ENCODE measurements at regions not wholly inside any gene's neighbourhood (a gene's known extent, or its start where the extent isn't known, plus 50 kb on each side); places are given as distances from the start of the nearest gene placed in this dataset.

DNA sequence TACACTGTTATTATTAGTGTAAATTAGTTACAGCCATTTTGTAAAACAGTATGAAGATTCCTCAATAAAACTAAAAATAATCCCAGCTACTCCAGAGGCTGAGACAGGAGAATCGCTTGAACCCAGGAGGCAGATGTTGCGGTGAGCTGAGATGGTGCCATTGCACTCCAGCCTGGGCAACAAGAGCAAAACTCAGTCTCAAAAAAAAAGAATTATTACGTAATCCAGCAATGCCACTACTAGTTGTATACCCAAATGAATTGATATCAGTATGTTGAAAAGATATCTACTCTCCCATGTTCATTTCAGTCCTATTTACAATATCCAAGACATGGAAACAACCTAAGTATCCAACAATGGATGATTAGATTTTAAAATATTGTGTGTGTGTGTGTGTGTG lies 313.6 kb downstream of the EPHA4 start:
- no peak for DNase-seq (ENCODE audit: extremely low spot score, unreplicated experiment)
- H3K9me3 Mint-ChIP-seq: peaks cover 10% of the 10 kb centered on the region
- no peak overlapping the region for H3K4me3 Mint-ChIP-seq
- no peaks in the 10 kb centered on the region for H3K27me3 Mint-ChIP-seq
- no peaks in the 10 kb centered on the region for H3K36me3 Mint-ChIP-seq
- peaks cover 17% of the 10 kb centered on the region for H3K4me1 Mint-ChIP-seq (ENCODE audit: unreplicated experiment)
- H3K27ac Mint-ChIP-seq: no peak overlapping the region
- TF ChIP-seq, protein P1, sequence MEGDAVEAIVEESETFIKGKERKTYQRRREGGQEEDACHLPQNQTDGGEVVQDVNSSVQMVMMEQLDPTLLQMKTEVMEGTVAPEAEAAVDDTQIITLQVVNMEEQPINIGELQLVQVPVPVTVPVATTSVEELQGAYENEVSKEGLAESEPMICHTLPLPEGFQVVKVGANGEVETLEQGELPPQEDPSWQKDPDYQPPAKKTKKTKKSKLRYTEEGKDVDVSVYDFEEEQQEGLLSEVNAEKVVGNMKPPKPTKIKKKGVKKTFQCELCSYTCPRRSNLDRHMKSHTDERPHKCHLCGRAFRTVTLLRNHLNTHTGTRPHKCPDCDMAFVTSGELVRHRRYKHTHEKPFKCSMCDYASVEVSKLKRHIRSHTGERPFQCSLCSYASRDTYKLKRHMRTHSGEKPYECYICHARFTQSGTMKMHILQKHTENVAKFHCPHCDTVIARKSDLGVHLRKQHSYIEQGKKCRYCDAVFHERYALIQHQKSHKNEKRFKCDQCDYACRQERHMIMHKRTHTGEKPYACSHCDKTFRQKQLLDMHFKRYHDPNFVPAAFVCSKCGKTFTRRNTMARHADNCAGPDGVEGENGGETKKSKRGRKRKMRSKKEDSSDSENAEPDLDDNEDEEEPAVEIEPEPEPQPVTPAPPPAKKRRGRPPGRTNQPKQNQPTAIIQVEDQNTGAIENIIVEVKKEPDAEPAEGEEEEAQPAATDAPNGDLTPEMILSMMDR (conservative IDR thresholded peaks at IDR 0.05): no peak

DNA sequence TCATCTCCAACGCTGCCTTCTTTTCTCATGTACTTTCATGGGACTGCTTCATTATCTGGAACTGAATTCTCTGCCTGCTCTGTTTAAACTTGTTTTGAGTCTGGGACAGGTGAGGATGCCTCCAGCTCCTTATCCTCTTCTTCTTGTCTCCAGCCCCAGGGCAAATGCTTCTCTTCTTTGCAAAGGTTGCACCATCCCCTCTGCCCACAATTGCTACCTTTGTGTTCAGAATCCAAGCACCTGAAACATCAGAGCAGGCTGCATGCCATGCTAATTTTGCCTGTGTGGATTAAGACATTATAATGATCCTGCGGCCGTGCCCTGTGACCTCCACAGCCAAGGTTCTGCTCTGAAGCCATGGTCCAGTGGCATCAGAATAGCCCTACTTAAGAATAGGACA lies 309.5 kb downstream of the EPHA4 start:
- DNase-seq (ENCODE audit: extremely low spot score, unreplicated experiment): no peak
- Mint-ChIP-seq H3K27ac (no peak overlapping the region), H3K4me1 (ENCODE audit: unreplicated experiment) (peaks cover 1% of the 10 kb centered on the region), H3K4me3 (no peak overlapping the region), H3K36me3 (no peaks in the 10 kb centered on the region), H3K9me3 (peaks cover 10% of the 10 kb centered on the region), H3K27me3 (no peaks in the 10 kb centered on the region)
- TF ChIP-seq, protein P1 (conservative IDR thresholded peaks at IDR 0.05): no peak

DNA sequence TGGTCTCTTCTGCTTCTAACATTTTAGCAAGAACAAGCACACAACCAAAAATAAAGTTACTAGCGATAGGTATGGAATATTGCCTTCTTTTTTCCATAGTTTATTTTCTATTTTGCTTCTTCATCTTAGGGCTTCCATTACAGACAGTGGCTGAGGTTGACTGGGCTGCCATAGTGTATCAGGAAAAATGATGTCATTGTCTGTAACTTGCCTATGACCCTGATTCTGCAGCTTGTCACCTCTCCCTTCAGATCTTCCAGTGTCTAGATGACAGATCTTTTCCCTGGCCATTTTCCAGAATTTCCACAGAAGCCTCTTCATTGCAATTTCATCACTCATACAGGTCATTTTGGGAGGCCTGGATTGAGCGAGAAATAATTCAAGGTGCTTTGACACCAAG lies 308.5 kb downstream of the EPHA4 start:
- TF ChIP-seq, protein P1 (conservative IDR thresholded peaks at IDR 0.05): no peak
- no peak for DNase-seq (ENCODE audit: extremely low spot score, unreplicated experiment)
- H3K36me3 Mint-ChIP-seq: no peaks in the 10 kb centered on the region
- peaks cover 10% of the 10 kb centered on the region for H3K9me3 Mint-ChIP-seq
- H3K4me3 Mint-ChIP-seq: no peak overlapping the region
- peaks cover 11% of the 10 kb centered on the region for H3K4me1 Mint-ChIP-seq (ENCODE audit: unreplicated experiment)
- no peak overlapping the region for H3K27ac Mint-ChIP-seq
- H3K27me3 Mint-ChIP-seq: no peaks in the 10 kb centered on the region

DNA sequence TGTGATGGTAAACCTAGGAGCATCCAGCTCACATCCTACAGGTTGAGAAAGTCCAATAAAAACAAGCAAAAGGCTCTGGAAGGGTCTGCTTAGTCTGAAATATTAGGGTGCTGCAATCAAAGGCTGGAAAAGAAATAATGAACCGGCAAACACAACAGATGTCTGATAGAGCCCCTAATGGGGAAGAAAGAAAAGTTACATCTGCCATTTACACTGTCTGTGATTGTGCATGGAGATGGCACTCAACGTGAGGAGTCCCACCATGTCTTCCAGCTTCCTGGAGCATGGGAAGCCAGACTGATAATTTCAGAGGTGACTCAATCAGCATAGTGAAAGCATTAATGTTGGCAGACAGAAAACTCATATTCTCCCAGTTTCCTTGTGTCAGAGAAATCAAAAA lies 307.8 kb downstream of the EPHA4 start:
- no peak for DNase-seq (ENCODE audit: extremely low spot score, unreplicated experiment)
- no peaks in the 10 kb centered on the region for H3K36me3 Mint-ChIP-seq
- H3K4me3 Mint-ChIP-seq: no peak overlapping the region
- H3K27ac Mint-ChIP-seq: no peak overlapping the region
- peaks cover 5% of the 10 kb centered on the region for H3K9me3 Mint-ChIP-seq
- H3K4me1 Mint-ChIP-seq (ENCODE audit: unreplicated experiment): peaks cover 13% of the 10 kb centered on the region
- TF ChIP-seq, protein P1 (conservative IDR thresholded peaks at IDR 0.05): peak; percentile 41
- H3K27me3 Mint-ChIP-seq: no peaks in the 10 kb centered on the region

DNA sequence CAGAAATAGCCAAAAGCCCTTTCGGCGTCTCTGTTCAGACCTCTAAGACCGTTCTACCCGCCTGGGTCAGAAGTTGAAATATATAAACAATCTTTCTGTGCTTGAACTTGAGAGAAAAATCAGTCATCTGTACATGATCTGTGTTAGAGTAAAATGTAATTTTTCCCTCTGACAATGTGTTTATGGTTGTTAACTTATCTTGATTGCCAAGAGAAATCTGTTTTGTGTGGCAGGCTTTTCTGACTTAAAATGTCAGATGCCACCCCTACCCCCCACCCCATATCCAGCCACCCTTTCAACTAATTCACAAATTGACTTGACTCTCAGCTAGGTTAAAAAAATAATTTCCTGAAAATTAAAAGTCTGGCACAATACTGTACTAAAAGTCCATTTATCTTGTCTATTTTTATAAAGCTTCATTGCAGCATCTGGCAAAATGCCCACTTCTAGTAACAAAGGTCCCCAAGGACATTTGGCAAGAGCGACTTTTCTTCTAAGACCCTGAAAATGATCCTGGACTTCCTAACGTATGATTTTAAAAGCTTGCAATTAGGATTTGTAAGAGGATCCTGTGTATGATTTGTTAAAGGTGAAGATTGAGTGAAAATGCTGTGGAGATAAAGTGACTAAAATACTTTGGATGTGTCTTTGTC lies 304.2 kb downstream of the EPHA4 start:
- peaks cover 2% of the 10 kb centered on the region for H3K9me3 Mint-ChIP-seq
- TF ChIP-seq, protein P1 (conservative IDR thresholded peaks at IDR 0.05): no peak
- no peaks in the 10 kb centered on the region for H3K36me3 Mint-ChIP-seq
- H3K27ac Mint-ChIP-seq: peak overlapping the region; percentile 24
- no peak for DNase-seq (ENCODE audit: extremely low spot score, unreplicated experiment)
- H3K4me3 Mint-ChIP-seq: peak overlapping the region; percentile 2
- peaks cover 13% of the 10 kb centered on the region for H3K4me1 Mint-ChIP-seq (ENCODE audit: unreplicated experiment)
- H3K27me3 Mint-ChIP-seq: no peaks in the 10 kb centered on the region
